ENCODE measurements at regions not wholly inside any gene's neighbourhood (a gene's known extent, or its start where the extent isn't known, plus 50 kb on each side); places are given as distances from the start of the nearest gene placed in this dataset.

GRCh38 chr6:95496769-95497426 is 80.4 kb upstream of the MANEA start:
- no peak for TF ChIP-seq POLR2A (IDR thresholded peaks at IDR 0.05)
- TF ChIP-seq, protein P1, sequence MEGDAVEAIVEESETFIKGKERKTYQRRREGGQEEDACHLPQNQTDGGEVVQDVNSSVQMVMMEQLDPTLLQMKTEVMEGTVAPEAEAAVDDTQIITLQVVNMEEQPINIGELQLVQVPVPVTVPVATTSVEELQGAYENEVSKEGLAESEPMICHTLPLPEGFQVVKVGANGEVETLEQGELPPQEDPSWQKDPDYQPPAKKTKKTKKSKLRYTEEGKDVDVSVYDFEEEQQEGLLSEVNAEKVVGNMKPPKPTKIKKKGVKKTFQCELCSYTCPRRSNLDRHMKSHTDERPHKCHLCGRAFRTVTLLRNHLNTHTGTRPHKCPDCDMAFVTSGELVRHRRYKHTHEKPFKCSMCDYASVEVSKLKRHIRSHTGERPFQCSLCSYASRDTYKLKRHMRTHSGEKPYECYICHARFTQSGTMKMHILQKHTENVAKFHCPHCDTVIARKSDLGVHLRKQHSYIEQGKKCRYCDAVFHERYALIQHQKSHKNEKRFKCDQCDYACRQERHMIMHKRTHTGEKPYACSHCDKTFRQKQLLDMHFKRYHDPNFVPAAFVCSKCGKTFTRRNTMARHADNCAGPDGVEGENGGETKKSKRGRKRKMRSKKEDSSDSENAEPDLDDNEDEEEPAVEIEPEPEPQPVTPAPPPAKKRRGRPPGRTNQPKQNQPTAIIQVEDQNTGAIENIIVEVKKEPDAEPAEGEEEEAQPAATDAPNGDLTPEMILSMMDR (IDR thresholded peaks at IDR 0.05 in 8 of 11, conservative IDR thresholded peaks at IDR 0.05 in 3 of 11), result no peak
